SU-DHL-6 (cell line): ENCODE measurements at regions not wholly inside any gene's neighbourhood (a gene's known extent, or its start where the extent isn't known, plus 50 kb on each side); places are given as distances from the start of the nearest gene placed in this dataset.
"Not testable (repeated sequence)": the region's sequence is repeated elsewhere in the genome, so short reads cannot be mapped to it uniquely, and the experiment has no call there.

Experiments
- CTCF ChIP-seq: fragments of 200-600 bp; sonication (generic); IDR thresholded peaks from one replicate; pipeline ENCODE4 v1.5.1; 2017; ENCODE audit warnings: antibody characterized with exemption, mild to moderate bottlenecking, low read length, moderate library complexity; ENCODE audit not compliant: insufficient read depth, poor library complexity, severe bottlenecking
- EZH2phosphoT487 ChIP-seq: fragments of 200-600 bp; sonication (generic), shearing (Covaris generic); conservative IDR thresholded peaks from 2 replicates; pipeline ENCODE4 v1.6.1; 2018; ENCODE audit warnings: mild to moderate bottlenecking, antibody characterized with exemption, low read length, moderate library complexity, mixed read lengths

- not testable (repeated sequence) for TF ChIP-seq EZH2phosphoT487, CTCF
Observed at GRCh38 chr20:47912786-47913501, 127.7 kb upstream of the SULF2 start.
